Aorta (tissue), 5 donors: ENCODE measurements at regions not wholly inside any gene's neighbourhood (a gene's known extent, or its start where the extent isn't known, plus 50 kb on each side); places are given as distances from the start of the nearest gene placed in this dataset.

ENCODE experiments used
- ATAC-seq: fragments of 200-7000 bp; cut with Tn5 transposase; one replicate; pipeline ENCODE4 v1.9.1; 2022; ENCODE audit warnings: moderate library complexity; ENCODE audit not compliant: low FRiP score
- DNase-seq, 2 donors: peaks; one replicate each; pipeline ENCODE4 v3.0.0-alpha.2; 2020
- H3K27ac ChIP-seq, 2 donors: one replicate each; pipeline ENCODE4 v1.5.1; 2013; ENCODE audit warnings: low read length in 2 of 2, mild to moderate bottlenecking in 2 of 2, moderate library complexity in 2 of 2, control low read depth in 1 of 2, inconsistent platforms in 1 of 2, low read depth in 1 of 2
- H3K27me3 ChIP-seq, 2 donors: one replicate each; pipeline ENCODE4 v1.6.1; 2013; ENCODE audit warnings: control low read depth in 1 of 2, low read length in 1 of 2, mild to moderate bottlenecking in 1 of 2, moderate library complexity in 1 of 2; ENCODE audit not compliant: insufficient read depth in 2 of 2, control insufficient read depth in 1 of 2
- H3K36me3 ChIP-seq, 2 donors: one replicate each; pipeline ENCODE4 v1.6.1; 2013; ENCODE audit warnings: control low read depth in 1 of 2, low read length in 1 of 2, mild to moderate bottlenecking in 1 of 2; ENCODE audit not compliant: insufficient read depth in 2 of 2, control insufficient read depth in 1 of 2
- H3K4me1 ChIP-seq, 2 donors: one replicate each; pipeline ENCODE4 v1.6.1; 2013; ENCODE audit warnings: low read length in 2 of 2, control low read depth in 1 of 2, mild to moderate bottlenecking in 1 of 2, moderate library complexity in 1 of 2; ENCODE audit not compliant: insufficient read depth in 2 of 2, control insufficient read depth in 1 of 2
- H3K4me3 ChIP-seq, 2 donors: one replicate each; pipeline ENCODE4 v1.5.1; 2013; ENCODE audit warnings: low read length in 2 of 2, control low read depth in 1 of 2, mild to moderate bottlenecking in 1 of 2
- H3K9me3 ChIP-seq: one replicate; pipeline ENCODE4 v1.6.1; 2013; ENCODE audit warnings: mild to moderate bottlenecking, low read length; ENCODE audit not compliant: control insufficient read depth
- WGBS, 2 donors: extraction: QIAGEN DNeasy Blood & Tissue Kit; methylation state at CpG; one replicate each; pipeline ENCODE4 v1.1.7; 2013; 5-methylcytosine and 5-hydroxymethylcytosine counted together
- intact Hi-C, 2 donors: fragments of 100-400 bp; cut with DNase I; formaldehyde crosslinking; loops; one replicate each; pipeline versions ENCODE4 v1.14.2 to v1.15.0; 2022
- donor health status: healthy with polysubstance abuse.
- donor health status: Bipolar disorder and iron deficiency.
- donor health status: DM: no; HTN: no; CAD: no.
- donor health status: DM: no; HTN: no; CAD: no.
- donor health status: DM: yes; HTN: yes; CAD: no.

GRCh38 chr20:22182148-22182547 lies 402.2 kb downstream of the FOXA2 start:
- Histone ChIP-seq H3K4me1 (no peaks in the 10 kb centered on the region), H3K36me3 (no peaks in the 10 kb centered on the region), H3K4me3 (no peak overlapping the region), H3K27ac (no peak overlapping the region), H3K9me3 (no peaks in the 10 kb centered on the region), H3K27me3 (no peaks in the 10 kb centered on the region)
- DNase-seq (no peak), ATAC-seq (no peak)
- intact Hi-C loops = no loop called here
- 37 to 40% methylated on average over 1 of the region's 1 CpG for WGBS, 2 donors

- H3K4me1 ChIP-seq = no peaks in the 10 kb centered on the region
- no peaks in the 10 kb centered on the region for H3K9me3 ChIP-seq
- 48 to 57% methylated on average over 1 of the region's 1 CpG for WGBS, 2 donors
- H3K27me3 ChIP-seq = no peaks in the 10 kb centered on the region
- DNase-seq (no peak), ATAC-seq (no peak)
- intact Hi-C loops = no loop called here
- H3K27ac ChIP-seq = no peak overlapping the region
- no peaks in the 10 kb centered on the region for H3K36me3 ChIP-seq
- H3K4me3 ChIP-seq = no peak overlapping the region
Observed at GRCh38 chr20:22180244-22180643, 404.1 kb downstream of the FOXA2 start.

- DNase-seq = no peak
- intact Hi-C loops = no loop called here
- Histone ChIP-seq H3K4me1 (no peaks in the 10 kb centered on the region), H3K27ac (no peak overlapping the region), H3K9me3 (peaks cover 2% of the 10 kb centered on the region), H3K27me3 (no peaks in the 10 kb centered on the region), H3K36me3 (no peaks in the 10 kb centered on the region), H3K4me3 (no peak overlapping the region)
- ATAC-seq = no peak
- 12 to 29% methylated on average over 10 of the region's 10 CpGs for WGBS, 2 donors
Observed at GRCh38 chr20:22160101-22160652, 424.2 kb downstream of the FOXA2 start.

GRCh38 chr20:22159276-22159675 lies 425.1 kb downstream of the FOXA2 start:
- intact Hi-C loops = no loop called here
- Histone ChIP-seq H3K4me3 (no peak overlapping the region), H3K9me3 (peaks cover 2% of the 10 kb centered on the region), H3K36me3 (no peaks in the 10 kb centered on the region), H3K4me1 (no peaks in the 10 kb centered on the region), H3K27me3 (no peaks in the 10 kb centered on the region), H3K27ac (no peak overlapping the region)
- no peak for DNase-seq
- 32% methylated on average over 2 of the region's 2 CpGs for WGBS, 2 donors
- no peak for ATAC-seq

- H3K9me3 ChIP-seq = peaks cover 6% of the 10 kb centered on the region
- no peaks in the 10 kb centered on the region for H3K4me1 ChIP-seq
- H3K27ac ChIP-seq = no peak overlapping the region
- ATAC-seq (no peak), DNase-seq (no peak)
- no peaks in the 10 kb centered on the region for H3K27me3 ChIP-seq
- H3K36me3 ChIP-seq = no peaks in the 10 kb centered on the region
- intact Hi-C loops = no loop called here
- H3K4me3 ChIP-seq = no peak overlapping the region
Observed at GRCh38 chr20:22127587-22127986, 422.1 kb downstream of the PAX1 start.

- Histone ChIP-seq H3K4me1 (no peaks in the 10 kb centered on the region), H3K36me3 (no peaks in the 10 kb centered on the region), H3K9me3 (no peaks in the 10 kb centered on the region), H3K27me3 (no peaks in the 10 kb centered on the region), H3K27ac (no peak overlapping the region), H3K4me3 (no peak overlapping the region)
- intact Hi-C loops = loop anchor here (2.0 to 10.0 kb wide), 3 partner anchors 282 to 389 kb away; no protein-coding TSS in a partner anchor
- DNase-seq (no peak), ATAC-seq (no peak)
- WGBS, 2 donors = 66 to 72% methylated on average over 3 of the region's 3 CpGs
Observed at GRCh38 chr20:22106308-22106938, 401.0 kb downstream of the PAX1 start.

- Histone ChIP-seq H3K27me3 (no peaks in the 10 kb centered on the region), H3K4me3 (no peak overlapping the region), H3K4me1 (no peaks in the 10 kb centered on the region), H3K36me3 (no peaks in the 10 kb centered on the region), H3K27ac (no peak overlapping the region), H3K9me3 (no peaks in the 10 kb centered on the region)
- intact Hi-C loops = loop anchor here in 1 of 2 donors (10.0 kb wide), 1 partner anchor 277 kb away; no protein-coding TSS in a partner anchor
- DNase-seq (no peak), ATAC-seq (no peak)
- 58 to 67% methylated on average over 3 of the region's 3 CpGs for WGBS, 2 donors
Observed at GRCh38 chr20:22101606-22102005, 396.1 kb downstream of the PAX1 start.

- ATAC-seq = no peak
- DNase-seq = no peak
- WGBS, 2 donors = 47 to 50% methylated on average over 6 of the region's 6 CpGs
- no peaks in the 10 kb centered on the region for H3K27me3 ChIP-seq
- H3K9me3 ChIP-seq = no peaks in the 10 kb centered on the region
- H3K27ac ChIP-seq = no peak overlapping the region
- no peaks in the 10 kb centered on the region for H3K4me1 ChIP-seq
- H3K36me3 ChIP-seq = no peaks in the 10 kb centered on the region
- intact Hi-C loops = loop anchor here in 1 of 2 donors (10.0 kb wide), 1 partner anchor 276 kb away; no protein-coding TSS in a partner anchor
- no peak overlapping the region for H3K4me3 ChIP-seq
Observed at GRCh38 chr20:22100686-22101085, 395.2 kb downstream of the PAX1 start.

GRCh38 chr20:22099348-22099747 lies 393.9 kb downstream of the PAX1 start:
- Histone ChIP-seq H3K9me3 (no peaks in the 10 kb centered on the region), H3K4me1 (no peaks in the 10 kb centered on the region), H3K27me3 (no peaks in the 10 kb centered on the region), H3K4me3 (no peak overlapping the region), H3K27ac (no peak overlapping the region), H3K36me3 (no peaks in the 10 kb centered on the region)
- DNase-seq = no peak
- no peak for ATAC-seq
- 80 to 81% methylated on average over 3 of the region's 3 CpGs for WGBS, 2 donors
- intact Hi-C loops = no loop called here
